GM18499 (cell line): ENCODE measurements at regions not wholly inside any gene's neighbourhood (a gene's known extent, or its start where the extent isn't known, plus 50 kb on each side); places are given as distances from the start of the nearest gene placed in this dataset.
A peak's percentile ranks its signal among the peaks of the same experiment; 100 is the strongest.
"Not testable (repeated sequence)": the region's sequence is repeated elsewhere in the genome, so short reads cannot be mapped to it uniquely, and the experiment has no call there.

Experiments
- ATAC-seq: cut with Tn5 transposase; IDR thresholded peaks from one replicate; pipeline ENCODE4 v1.9.1; 2021; ENCODE audit warnings: moderate number of reproducible peaks; ENCODE audit not compliant: insufficient read depth, unreplicated experiment

DNA sequence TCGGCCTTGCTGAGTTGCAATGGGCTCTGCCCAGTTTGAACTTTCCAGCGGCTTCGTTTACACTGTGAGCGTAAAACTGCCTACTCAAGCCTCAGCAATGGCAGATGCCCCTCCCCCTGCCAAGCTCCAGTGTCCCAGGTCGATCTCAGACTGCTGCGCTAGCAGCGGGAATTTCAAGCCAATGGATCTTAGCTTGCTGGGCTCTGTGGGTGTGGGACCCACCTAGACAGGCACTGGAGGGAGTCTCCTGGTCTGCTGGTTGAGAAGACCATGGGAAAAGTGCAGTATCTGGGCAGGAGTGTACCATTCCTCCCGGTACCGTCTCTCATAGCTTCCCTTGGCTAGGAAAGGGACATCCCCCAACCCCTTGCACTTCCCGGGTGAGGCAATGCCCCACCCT lies 88.2 kb downstream of the KLHL28 start:
- ATAC-seq = no peak

DNA sequence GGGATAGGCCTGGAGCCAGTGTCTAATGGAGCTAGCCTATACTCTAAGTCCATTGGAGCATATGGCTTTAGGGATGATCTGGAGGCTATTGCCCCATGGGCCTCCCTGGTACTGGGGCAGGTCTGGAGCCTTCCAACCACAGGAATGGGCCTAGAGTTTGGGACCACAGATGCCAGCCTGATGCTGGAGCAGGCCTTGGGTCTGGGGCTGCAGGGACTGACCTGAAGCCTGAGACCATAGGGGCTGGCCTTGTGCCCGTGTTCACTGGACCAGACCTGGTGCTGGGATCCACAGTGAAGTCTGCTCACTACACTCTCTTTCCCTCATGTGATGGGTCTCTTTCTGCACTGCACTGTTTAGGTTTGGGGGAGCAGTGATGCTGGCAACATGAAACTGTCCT lies 95.0 kb downstream of the KLHL28 start:
- ATAC-seq = no peak

- no peak for ATAC-seq
Measured at GRCh38 chr14:44866322-44866721, 95.4 kb downstream of the KLHL28 start.

DNA sequence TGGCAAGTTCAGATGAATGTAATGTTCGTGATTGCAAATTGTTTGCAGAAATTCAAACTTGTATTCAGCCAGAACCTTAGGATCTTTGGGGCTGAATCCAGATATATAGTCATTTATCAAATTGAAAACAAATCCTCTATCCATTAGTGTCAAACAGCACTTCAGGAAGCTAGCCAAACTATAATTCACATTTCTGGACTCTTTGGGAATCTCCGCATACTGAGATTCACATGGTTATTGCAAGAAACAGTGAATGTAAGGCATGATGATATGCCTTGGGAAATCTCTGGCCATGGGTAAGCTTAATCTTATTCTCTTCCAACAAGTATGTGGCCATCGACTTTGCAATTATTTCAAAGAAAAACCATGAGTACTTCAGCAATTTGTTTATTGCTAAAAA lies 98.5 kb downstream of the KLHL28 start:
- ATAC-seq = no peak

GRCh38 chr14:44854114-44854513 lies 107.6 kb downstream of the KLHL28 start:
- ATAC-seq = no peak

GRCh38 chr14:44847526-44848309 lies 114.0 kb downstream of the KLHL28 start:
- ATAC-seq = no peak

DNA sequence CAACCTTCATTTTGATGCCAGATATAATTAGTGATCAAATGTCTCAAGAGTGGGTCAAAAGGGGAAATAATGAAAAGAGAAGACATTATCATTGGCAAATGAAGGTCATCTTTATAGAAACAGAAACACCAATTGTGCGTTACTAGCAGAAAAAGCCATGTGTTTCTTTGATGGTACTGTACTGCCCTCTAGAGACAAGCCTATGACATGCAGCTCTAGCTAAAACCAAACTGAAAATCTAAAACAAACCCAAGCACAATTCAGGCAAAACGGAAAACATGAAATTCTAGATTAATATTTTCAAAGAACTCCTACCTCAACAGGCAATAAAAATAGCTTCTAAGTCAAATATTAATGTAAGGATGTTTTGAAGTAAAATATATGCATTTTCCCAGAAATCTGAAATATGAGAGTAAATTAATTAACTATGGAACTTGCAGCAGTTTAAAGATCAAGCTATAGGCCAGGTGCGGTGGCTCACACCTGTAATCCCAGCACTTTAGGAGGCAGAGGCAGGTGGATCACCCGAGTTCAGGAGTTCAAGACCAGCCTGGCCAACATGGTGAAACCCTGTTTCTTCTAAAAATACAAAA lies 115.4 kb downstream of the KLHL28 start:
- no peak for ATAC-seq

- not testable (repeated sequence) for ATAC-seq
Measured at GRCh38 chr14:44835928-44836327, 125.8 kb downstream of the KLHL28 start.

DNA sequence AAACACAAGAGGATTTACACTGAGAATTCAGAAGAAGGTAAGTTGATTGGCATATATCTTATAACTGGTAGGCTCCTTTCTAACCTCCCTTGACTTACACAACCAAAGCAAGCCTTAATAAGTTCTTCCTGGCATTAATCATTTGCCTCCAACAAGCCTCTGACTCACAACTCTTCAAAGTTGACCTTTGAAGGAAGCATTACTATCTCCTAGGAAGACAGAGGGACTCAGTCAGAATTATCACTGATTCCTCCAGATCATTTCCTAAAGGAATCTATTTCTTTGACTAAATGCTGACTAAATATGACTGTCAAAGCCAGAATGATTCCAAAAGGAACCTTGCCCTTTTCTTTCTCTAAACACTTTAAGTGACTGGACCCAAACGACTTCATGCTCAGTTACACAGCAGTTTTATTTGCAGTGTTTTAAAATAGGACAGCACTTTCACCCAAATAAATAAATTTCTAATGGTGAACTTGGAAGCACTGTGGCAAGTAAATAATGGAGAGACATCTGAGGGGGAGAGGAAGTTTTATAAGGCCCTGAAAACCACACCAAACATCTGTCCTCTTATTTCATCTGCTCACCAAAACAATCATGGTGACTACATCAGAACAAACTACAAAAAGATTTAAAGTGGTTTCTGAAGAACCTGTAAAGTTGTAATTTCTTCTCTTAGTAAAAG lies 128.2 kb downstream of the KLHL28 start:
- no peak for ATAC-seq

GRCh38 chr14:44830371-44830770 lies 131.4 kb downstream of the KLHL28 start:
- no peak for ATAC-seq

DNA sequence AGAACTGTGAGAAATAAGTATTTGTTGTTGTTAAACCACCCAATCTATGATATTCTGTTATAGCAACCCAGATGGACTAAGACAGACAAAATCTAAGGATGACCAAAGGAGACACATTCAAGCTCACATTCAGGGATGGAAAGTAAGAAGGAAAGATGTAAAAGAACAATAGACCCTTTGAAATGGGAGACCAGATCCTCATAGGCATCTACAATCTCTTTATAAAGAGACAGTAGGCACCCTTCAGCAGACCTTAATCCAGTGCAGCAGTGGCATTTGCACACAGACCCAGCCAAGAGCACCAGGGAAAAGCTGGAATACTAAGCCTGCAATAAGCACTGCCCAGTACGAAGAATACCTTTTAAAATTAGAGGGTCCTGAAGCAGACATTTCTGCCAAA lies 132.7 kb downstream of the KLHL28 start:
- ATAC-seq = no peak

DNA sequence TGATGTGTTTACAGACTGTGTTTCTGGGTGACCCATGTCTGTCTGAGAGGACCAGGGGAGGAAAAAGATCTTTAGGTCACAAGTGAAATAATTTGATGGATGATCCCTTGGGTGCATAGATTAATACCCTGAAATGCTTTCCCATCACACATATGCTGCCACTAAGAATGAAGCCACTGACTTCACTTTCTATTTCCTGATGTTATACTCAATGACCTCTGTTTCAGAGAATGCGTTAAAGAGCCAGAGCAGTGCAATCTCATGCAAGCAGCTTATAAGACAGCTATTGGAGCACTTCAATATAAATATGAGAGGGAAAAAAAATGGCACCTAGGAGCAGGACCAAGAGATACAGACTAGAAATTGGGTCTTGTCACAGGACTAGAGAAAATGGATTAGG lies 133.7 kb downstream of the KLHL28 start:
- no peak for ATAC-seq

DNA sequence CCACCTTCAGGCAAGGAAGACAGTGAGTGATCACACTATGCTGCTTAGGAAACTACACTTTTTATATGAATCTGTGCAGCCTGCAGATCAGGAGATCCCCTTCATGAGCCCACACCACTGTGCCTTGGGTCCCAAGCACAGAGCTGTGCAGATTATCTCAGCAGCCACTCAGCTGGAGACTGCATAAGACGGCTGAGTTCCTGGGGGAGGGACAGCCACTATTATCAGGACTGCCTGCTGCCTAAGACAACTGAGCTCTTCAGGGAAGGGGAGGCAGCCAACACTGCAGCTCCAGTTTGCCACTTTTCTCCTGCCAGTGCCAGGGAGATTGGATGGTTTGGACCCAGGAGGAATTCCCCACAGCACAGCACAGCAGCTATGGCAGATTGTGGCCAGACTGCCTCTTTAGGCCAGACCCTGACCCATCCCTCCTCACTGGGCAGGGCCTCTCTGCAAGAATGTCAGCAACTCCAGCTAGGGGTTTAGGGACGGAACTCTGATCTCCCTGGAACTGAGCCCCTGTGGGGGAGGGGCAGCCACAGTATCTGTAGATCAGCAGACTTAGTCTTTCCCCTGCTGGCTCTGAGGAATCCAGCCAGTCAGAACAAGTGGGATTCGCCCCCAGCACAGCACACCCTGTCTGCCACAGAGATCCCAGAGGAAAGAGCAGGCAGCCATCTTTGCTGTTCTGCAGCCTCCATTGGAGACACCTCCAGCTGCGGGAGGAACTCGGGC lies 141.3 kb downstream of the KLHL28 start:
- ATAC-seq = no peak

DNA sequence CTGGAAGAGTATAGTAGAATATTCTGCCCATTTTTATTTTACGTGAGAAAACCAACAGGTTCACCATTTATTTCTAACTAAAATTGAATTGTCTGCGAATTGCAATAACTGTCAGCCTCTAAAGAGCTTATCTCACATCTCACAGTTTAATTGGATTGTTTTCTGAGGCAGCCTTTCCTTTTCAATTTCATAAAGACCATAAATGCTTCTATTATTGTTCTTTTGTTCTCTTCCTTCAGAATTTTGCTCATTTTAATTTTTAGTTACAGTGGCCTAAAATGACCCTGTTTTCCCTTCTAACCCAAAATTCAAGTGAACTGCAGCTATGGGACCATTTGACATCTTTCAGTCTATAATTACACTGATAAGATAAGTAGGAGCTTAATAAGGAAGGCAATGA lies 147.6 kb downstream of the KLHL28 start:
- ATAC-seq = no peak

DNA sequence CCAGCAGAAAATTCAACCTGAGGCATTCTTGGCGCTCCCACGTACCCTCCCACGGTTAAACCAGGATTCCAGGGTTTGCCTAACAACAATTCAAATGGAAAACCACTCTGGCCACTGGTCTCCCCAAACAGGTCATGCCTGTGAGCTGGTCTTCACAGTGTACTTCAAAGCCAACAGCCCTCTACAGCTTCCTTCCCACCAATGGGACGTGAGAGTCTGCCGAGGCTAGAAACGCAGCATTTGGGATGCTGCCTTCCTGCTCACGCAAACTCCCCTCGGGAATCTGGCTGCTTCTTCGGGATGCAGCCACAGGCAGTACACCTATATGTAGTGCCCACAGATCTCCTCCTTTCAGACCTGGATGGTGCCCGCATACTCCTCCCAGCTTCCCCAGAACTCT lies 149.1 kb downstream of the KLHL28 start:
- ATAC-seq = no peak

DNA sequence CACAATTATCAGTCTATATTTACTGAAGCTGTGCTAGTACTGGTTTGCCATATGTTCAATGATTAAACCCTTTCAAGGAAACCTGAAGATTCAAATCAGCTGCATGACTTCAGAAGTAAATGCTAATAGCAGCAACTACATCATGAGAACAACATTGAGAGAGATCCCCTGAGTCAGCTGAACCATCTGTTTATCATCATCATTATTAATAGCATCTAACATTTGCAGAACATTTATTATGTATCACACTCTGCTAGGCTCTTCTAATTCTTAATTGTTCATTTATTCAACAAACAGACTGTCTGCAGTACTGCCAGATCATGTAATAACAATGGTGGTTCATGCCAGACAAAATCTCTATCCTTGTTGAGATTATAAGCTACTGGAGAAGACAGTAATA lies 157.4 kb downstream of the KLHL28 start:
- ATAC-seq = no peak

GRCh38 chr14:44803239-44803905 lies 158.4 kb downstream of the KLHL28 start:
- ATAC-seq = peak; percentile 90

DNA sequence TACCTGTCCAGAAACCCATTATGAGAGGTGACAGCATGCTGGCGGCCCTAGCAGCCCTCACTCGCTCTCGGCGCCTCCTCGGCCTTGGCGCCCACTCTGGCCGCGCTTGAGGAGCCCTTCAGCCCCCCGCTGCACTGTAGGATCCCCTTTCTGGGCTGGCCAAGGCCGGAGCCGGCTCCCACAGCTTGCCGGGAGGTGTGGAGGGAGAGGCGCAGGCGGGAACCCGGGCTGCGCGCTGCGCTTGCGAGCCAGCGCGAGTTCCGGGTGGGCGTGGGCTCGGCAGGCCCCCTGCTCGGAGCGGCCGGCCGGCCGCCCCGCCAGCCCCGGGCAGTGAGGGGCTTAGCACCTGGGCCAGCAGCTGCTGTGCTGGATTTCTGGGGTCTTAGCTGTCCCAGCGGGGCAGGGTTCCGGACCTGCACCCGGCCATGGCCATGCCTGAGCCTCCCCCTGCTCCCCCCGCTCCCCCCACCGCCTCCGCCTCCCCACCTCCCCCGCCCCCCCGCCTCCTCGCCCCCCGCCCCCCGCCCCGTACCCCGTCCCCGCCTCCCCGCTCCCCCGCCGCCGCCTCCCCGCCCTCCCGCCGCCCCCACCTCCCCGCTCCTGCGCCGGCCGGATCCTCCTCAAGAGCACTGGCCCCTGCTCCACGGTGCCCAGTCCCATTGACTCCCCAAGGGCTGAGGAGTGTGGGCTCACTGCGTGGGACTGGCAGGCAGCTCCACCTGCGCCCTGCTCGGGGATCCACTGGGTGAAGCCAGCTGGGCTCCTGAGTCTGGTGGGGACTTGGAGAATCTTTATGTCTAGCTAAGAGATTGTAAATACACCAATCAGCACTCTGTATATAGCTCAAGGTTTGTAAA lies 163.1 kb downstream of the KLHL28 start:
- no peak for ATAC-seq

GRCh38 chr14:44795725-44796124 lies 166.0 kb downstream of the KLHL28 start:
- no peak for ATAC-seq
